ENCODE measurements at regions not wholly inside any gene's neighbourhood (a gene's known extent, or its start where the extent isn't known, plus 50 kb on each side); places are given as distances from the start of the nearest gene placed in this dataset.
"Not testable (repeated sequence)": the region's sequence is repeated elsewhere in the genome, so short reads cannot be mapped to it uniquely, and the experiment has no call there.

GRCh38 chr6:109252261-109253041, 129.8 kb downstream of the CD164 start:
- no peak for DNase-seq

GRCh38 chr6:109251839-109252238, 130.4 kb downstream of the CD164 start:
- DNase-seq, result no peak

GRCh38 chr6:109250544-109251156, 131.6 kb downstream of the CD164 start:
- DNase-seq, result not testable (repeated sequence)

GRCh38 chr6:109243863-109244825, 138.1 kb downstream of the CD164 start:
- DNase-seq, result no peak

- DNase-seq, result no peak
These were observed 139.3 kb downstream of the CD164 start for GRCh38 chr6:109242925-109243324.

- DNase-seq, result peak; percentile 9
These were observed 140.2 kb downstream of the CD164 start for GRCh38 chr6:109242029-109242428.

GRCh38 chr6:109241199-109241598, 141.1 kb downstream of the CD164 start:
- no peak for DNase-seq

GRCh38 chr6:109240370-109241084, 141.7 kb downstream of the CD164 start:
- no peak for DNase-seq

- no peak for DNase-seq
These were observed 142.5 kb downstream of the CD164 start for GRCh38 chr6:109239651-109240321.

- DNase-seq, result no peak
These were observed 143.1 kb downstream of the CD164 start for GRCh38 chr6:109239160-109239559.

- no peak for DNase-seq
These were observed 143.1 kb downstream of the CEP57L1 start for GRCh38 chr6:109238396-109238795.

- no peak for DNase-seq
These were observed 142.7 kb downstream of the CEP57L1 start for GRCh38 chr6:109237986-109238329.

- DNase-seq, result no peak
These were observed 142.0 kb downstream of the CEP57L1 start for GRCh38 chr6:109237077-109237985.

GRCh38 chr6:109236115-109237076, 141.1 kb downstream of the CEP57L1 start:
- peak; percentile 35 for DNase-seq

- no peak for DNase-seq
These were observed 140.3 kb downstream of the CEP57L1 start for GRCh38 chr6:109235481-109236038.

- DNase-seq, result no peak
These were observed 135.1 kb downstream of the CEP57L1 start for GRCh38 chr6:109230453-109230852.

GRCh38 chr6:109229536-109229935, 134.2 kb downstream of the CEP57L1 start:
- DNase-seq, result peak; percentile 46

- no peak for DNase-seq
These were observed 132.3 kb downstream of the CEP57L1 start for GRCh38 chr6:109227646-109228045.

- no peak for DNase-seq
These were observed 131.0 kb downstream of the CEP57L1 start for GRCh38 chr6:109226353-109226752.

GRCh38 chr6:109225946-109226345, 130.6 kb downstream of the CEP57L1 start:
- no peak for DNase-seq

Data from NCI-H69 (cell line).